ENCODE measurements at regions not wholly inside any gene's neighbourhood (a gene's known extent, or its start where the extent isn't known, plus 50 kb on each side); places are given as distances from the start of the nearest gene placed in this dataset.

- H3K36me3 Mint-ChIP-seq (ENCODE audit: low read depth, unreplicated experiment): no peaks in the 10 kb centered on the region
- TF ChIP-seq EZH2 (IDR thresholded peaks at IDR 0.05; ENCODE audit: insufficient read depth, low read length) (no peak), CTCF (IDR thresholded peaks at IDR 0.05; ENCODE audit: insufficient read depth, low read depth, low read length) (no peak)
- H3K79me2 ChIP-seq (ENCODE audit: insufficient read depth, low read length): no peaks in the 10 kb centered on the region
- H4K20me1 ChIP-seq (ENCODE audit: insufficient read depth, low read length): no peaks in the 10 kb centered on the region
- H3K27ac Mint-ChIP-seq (ENCODE audit: unreplicated experiment): no peak overlapping the region
- H3K4me1 ChIP-seq (ENCODE audit: insufficient read depth, low read length): no peaks in the 10 kb centered on the region
- H3K4me3 ChIP-seq (ENCODE audit: insufficient read depth, low read depth, low read length): no peak overlapping the region
- H3K27me3 ChIP-seq (ENCODE audit: insufficient read depth, low read length): no peaks in the 10 kb centered on the region
- H3K9me3 ChIP-seq (ENCODE audit: insufficient read depth, low read depth, low read length): no peaks in the 10 kb centered on the region
- H3K4me2 ChIP-seq (ENCODE audit: low read length): no peak overlapping the region
- no peaks in the 10 kb centered on the region for H3K27me3 Mint-ChIP-seq (ENCODE audit: low read depth, unreplicated experiment)
- H3K4me3 Mint-ChIP-seq (ENCODE audit: unreplicated experiment): no peak overlapping the region
- no peak overlapping the region for H2AFZ ChIP-seq (ENCODE audit: low read depth, low read length)
- no peak overlapping the region for H3K27ac ChIP-seq (ENCODE audit: low read depth, low read length)
- no peaks in the 10 kb centered on the region for H3K36me3 ChIP-seq (ENCODE audit: insufficient read depth, low read length)
- H3K9ac ChIP-seq (ENCODE audit: low read length): no peak overlapping the region
- peaks cover 7% of the 10 kb centered on the region for H3K9me3 Mint-ChIP-seq (ENCODE audit: unreplicated experiment)
- no peak for DNase-seq (ENCODE audit: low read depth)
- no peak for FAIRE-seq
- H3K4me1 Mint-ChIP-seq (ENCODE audit: low read depth, unreplicated experiment): no peaks in the 10 kb centered on the region
Observed at GRCh38 chr4:126109836-126110235, 795.1 kb downstream of the FAT4 start.

- Histone ChIP-seq H3K4me2 (ENCODE audit: low read length) (no peak overlapping the region), H3K27ac (ENCODE audit: low read depth, low read length) (no peak overlapping the region), H3K79me2 (ENCODE audit: insufficient read depth, low read length) (no peaks in the 10 kb centered on the region), H4K20me1 (ENCODE audit: insufficient read depth, low read length) (no peaks in the 10 kb centered on the region), H3K9me3 (ENCODE audit: insufficient read depth, low read depth, low read length) (no peaks in the 10 kb centered on the region), H3K4me3 (ENCODE audit: insufficient read depth, low read depth, low read length) (no peak overlapping the region), H3K4me1 (ENCODE audit: insufficient read depth, low read length) (no peaks in the 10 kb centered on the region), H3K36me3 (ENCODE audit: insufficient read depth, low read length) (no peaks in the 10 kb centered on the region), H3K9ac (ENCODE audit: low read length) (no peak overlapping the region), H3K27me3 (ENCODE audit: insufficient read depth, low read length) (no peaks in the 10 kb centered on the region), H2AFZ (ENCODE audit: low read depth, low read length) (no peak overlapping the region)
- Mint-ChIP-seq H3K27me3 (ENCODE audit: low read depth, unreplicated experiment) (no peaks in the 10 kb centered on the region), H3K4me3 (ENCODE audit: unreplicated experiment) (no peak overlapping the region), H3K27ac (ENCODE audit: unreplicated experiment) (no peak overlapping the region), H3K9me3 (ENCODE audit: unreplicated experiment) (peaks cover 2% of the 10 kb centered on the region), H3K4me1 (ENCODE audit: low read depth, unreplicated experiment) (no peaks in the 10 kb centered on the region), H3K36me3 (ENCODE audit: low read depth, unreplicated experiment) (no peaks in the 10 kb centered on the region)
- FAIRE-seq: no peak
- no peak for DNase-seq (ENCODE audit: low read depth)
- TF ChIP-seq EZH2 (IDR thresholded peaks at IDR 0.05; ENCODE audit: insufficient read depth, low read length): no peak
- TF ChIP-seq CTCF (IDR thresholded peaks at IDR 0.05; ENCODE audit: insufficient read depth, low read depth, low read length): no peak
Observed at GRCh38 chr4:126113058-126113457, 798.3 kb downstream of the FAT4 start.

- Histone ChIP-seq H3K9ac (ENCODE audit: low read length) (no peak overlapping the region), H3K36me3 (ENCODE audit: insufficient read depth, low read length) (no peaks in the 10 kb centered on the region), H3K4me2 (ENCODE audit: low read length) (no peak overlapping the region), H4K20me1 (ENCODE audit: insufficient read depth, low read length) (no peaks in the 10 kb centered on the region), H3K79me2 (ENCODE audit: insufficient read depth, low read length) (no peaks in the 10 kb centered on the region), H3K27me3 (ENCODE audit: insufficient read depth, low read length) (no peaks in the 10 kb centered on the region), H2AFZ (ENCODE audit: low read depth, low read length) (no peak overlapping the region), H3K4me3 (ENCODE audit: insufficient read depth, low read depth, low read length) (no peak overlapping the region), H3K4me1 (ENCODE audit: insufficient read depth, low read length) (no peaks in the 10 kb centered on the region), H3K9me3 (ENCODE audit: insufficient read depth, low read depth, low read length) (no peaks in the 10 kb centered on the region), H3K27ac (ENCODE audit: low read depth, low read length) (no peak overlapping the region)
- FAIRE-seq (no peak), DNase-seq (ENCODE audit: low read depth) (peak; percentile 17)
- peaks cover 2% of the 10 kb centered on the region for H3K4me1 Mint-ChIP-seq (ENCODE audit: low read depth, unreplicated experiment)
- no peak overlapping the region for H3K4me3 Mint-ChIP-seq (ENCODE audit: unreplicated experiment)
- TF ChIP-seq CTCF (IDR thresholded peaks at IDR 0.05; ENCODE audit: insufficient read depth, low read depth, low read length): no peak
- no peak for TF ChIP-seq EZH2 (IDR thresholded peaks at IDR 0.05; ENCODE audit: insufficient read depth, low read length)
- H3K9me3 Mint-ChIP-seq (ENCODE audit: unreplicated experiment): peaks cover 5% of the 10 kb centered on the region
- no peaks in the 10 kb centered on the region for H3K27me3 Mint-ChIP-seq (ENCODE audit: low read depth, unreplicated experiment)
- H3K27ac Mint-ChIP-seq (ENCODE audit: unreplicated experiment): peak overlapping the region; percentile 54
- no peaks in the 10 kb centered on the region for H3K36me3 Mint-ChIP-seq (ENCODE audit: low read depth, unreplicated experiment)
Observed at GRCh38 chr4:126123611-126124325, 809.0 kb downstream of the FAT4 start.
